Calu3 (cell line): ENCODE measurements at regions not wholly inside any gene's neighbourhood (a gene's known extent, or its start where the extent isn't known, plus 50 kb on each side); places are given as distances from the start of the nearest gene placed in this dataset.

Experiments used
- BruUV-seq: library from RNA; stranded (reverse); fragments of 400-500 nt; replicated peaks from 2 replicates; lab custom pipeline; 2021; lab: Mats Ljungman, UMichigan
- CTCF ChIA-PET: fragments of 300-600 bp; sonication (Branson Sonifier 250); formaldehyde crosslinking; loops from one replicate; lab custom pipeline; 2022; ENCODE audit warnings: antibody characterized with exemption; lab: Charles Lee
- DNase-seq: peaks from one replicate; pipeline ENCODE4 v3.0.0; 2022
- H3K27ac Mint-ChIP-seq: one replicate; pipeline ENCODE4 v1.8.0; 2022; ENCODE audit warnings: mixed read lengths; ENCODE audit not compliant: unreplicated experiment
- H3K27me3 Mint-ChIP-seq: one replicate; pipeline ENCODE4 v1.8.0; 2022; ENCODE audit warnings: mixed read lengths; ENCODE audit not compliant: unreplicated experiment
- H3K36me3 Mint-ChIP-seq: one replicate; pipeline ENCODE4 v1.8.0; 2022; ENCODE audit warnings: mild to moderate bottlenecking, moderate library complexity, mixed read lengths; ENCODE audit not compliant: insufficient read depth, unreplicated experiment
- H3K4me1 Mint-ChIP-seq: one replicate; pipeline ENCODE4 v1.8.0; 2022; ENCODE audit warnings: mild to moderate bottlenecking, low read depth, mixed read lengths; ENCODE audit not compliant: unreplicated experiment
- H3K4me3 Mint-ChIP-seq: one replicate; pipeline ENCODE4 v1.8.0; 2022; ENCODE audit warnings: mild to moderate bottlenecking, low read depth, moderate library complexity, mixed read lengths; ENCODE audit not compliant: unreplicated experiment
- H3K9me3 Mint-ChIP-seq: one replicate; pipeline ENCODE4 v1.8.0; 2022; ENCODE audit warnings: low read depth, mixed read lengths; ENCODE audit not compliant: unreplicated experiment
- intact Hi-C: fragments of 100-400 bp; cut with micrococcal nuclease; formaldehyde crosslinking; loops from one replicate; pipeline ENCODE4 v1.10.0; 2022; ENCODE audit not compliant: unreplicated experiment
- TF ChIP-seq, protein P1 (sequence below): fragments of 200-600 bp; IDR thresholded peaks from one replicate; pipeline ENCODE4 v1.8.0; 2022; ENCODE audit warnings: antibody characterized with exemption; ENCODE audit not compliant: unreplicated experiment

DNA sequence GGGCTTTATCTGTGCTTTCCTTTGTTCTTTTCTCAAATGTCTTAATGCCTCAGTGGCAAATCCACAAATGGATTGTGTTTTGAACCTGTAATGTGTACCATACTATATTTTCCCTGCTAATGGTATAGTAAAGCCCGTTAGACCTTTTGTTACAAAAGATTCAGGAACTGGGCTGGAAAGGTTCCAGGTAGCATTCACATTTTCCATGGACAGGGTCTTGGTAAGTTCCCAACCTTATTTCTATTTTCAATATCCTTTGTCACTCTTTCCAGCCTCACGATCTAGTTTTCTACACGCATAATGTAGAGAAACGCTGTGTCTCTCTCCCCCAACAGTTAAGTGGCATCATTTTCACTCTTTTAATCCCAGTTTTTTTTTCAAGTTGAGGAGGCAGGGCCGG lies 153.0 kb downstream of the PLCE1 start:
- Mint-ChIP-seq H3K4me3 (no peak overlapping the region), H3K27ac (no peak overlapping the region), H3K36me3 (no peaks in the 10 kb centered on the region), H3K27me3 (peaks cover 43% of the 10 kb centered on the region), H3K4me1 (no peaks in the 10 kb centered on the region), H3K9me3 (no peaks in the 10 kb centered on the region)
- no TSS peak for BruUV-seq
- DNase-seq: no peak
- intact Hi-C loops: no loop called here
- TF ChIP-seq, protein P1, sequence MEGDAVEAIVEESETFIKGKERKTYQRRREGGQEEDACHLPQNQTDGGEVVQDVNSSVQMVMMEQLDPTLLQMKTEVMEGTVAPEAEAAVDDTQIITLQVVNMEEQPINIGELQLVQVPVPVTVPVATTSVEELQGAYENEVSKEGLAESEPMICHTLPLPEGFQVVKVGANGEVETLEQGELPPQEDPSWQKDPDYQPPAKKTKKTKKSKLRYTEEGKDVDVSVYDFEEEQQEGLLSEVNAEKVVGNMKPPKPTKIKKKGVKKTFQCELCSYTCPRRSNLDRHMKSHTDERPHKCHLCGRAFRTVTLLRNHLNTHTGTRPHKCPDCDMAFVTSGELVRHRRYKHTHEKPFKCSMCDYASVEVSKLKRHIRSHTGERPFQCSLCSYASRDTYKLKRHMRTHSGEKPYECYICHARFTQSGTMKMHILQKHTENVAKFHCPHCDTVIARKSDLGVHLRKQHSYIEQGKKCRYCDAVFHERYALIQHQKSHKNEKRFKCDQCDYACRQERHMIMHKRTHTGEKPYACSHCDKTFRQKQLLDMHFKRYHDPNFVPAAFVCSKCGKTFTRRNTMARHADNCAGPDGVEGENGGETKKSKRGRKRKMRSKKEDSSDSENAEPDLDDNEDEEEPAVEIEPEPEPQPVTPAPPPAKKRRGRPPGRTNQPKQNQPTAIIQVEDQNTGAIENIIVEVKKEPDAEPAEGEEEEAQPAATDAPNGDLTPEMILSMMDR: no peak
- CTCF ChIA-PET: no interaction called here

DNA sequence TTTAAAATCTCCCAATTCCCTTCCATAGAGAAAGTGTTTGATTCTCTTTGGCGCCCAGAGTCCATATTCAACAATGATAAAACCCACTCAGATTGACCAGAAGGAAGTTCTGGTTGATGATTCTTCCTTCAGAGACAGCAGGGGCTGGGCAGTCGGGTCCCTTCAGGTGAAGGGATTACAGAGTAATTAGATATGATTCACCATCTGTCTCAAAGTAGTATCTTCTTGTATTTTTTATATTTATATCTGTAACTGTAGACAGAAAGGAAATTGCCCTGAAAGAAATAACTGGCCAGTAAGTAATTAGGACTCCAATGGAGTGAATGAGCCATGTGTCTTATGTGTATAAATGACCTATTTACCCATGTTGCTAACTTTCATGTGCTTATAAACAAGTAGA lies 156.0 kb downstream of the PLCE1 start:
- no peak for DNase-seq
- H3K27ac Mint-ChIP-seq: no peak overlapping the region
- H3K36me3 Mint-ChIP-seq: no peaks in the 10 kb centered on the region
- CTCF ChIA-PET: no interaction called here
- peaks cover 35% of the 10 kb centered on the region for H3K27me3 Mint-ChIP-seq
- intact Hi-C loops: no loop called here
- H3K4me1 Mint-ChIP-seq: no peaks in the 10 kb centered on the region
- TF ChIP-seq, protein P1: no peak
- no TSS peak for BruUV-seq
- H3K9me3 Mint-ChIP-seq: no peaks in the 10 kb centered on the region
- no peak overlapping the region for H3K4me3 Mint-ChIP-seq

DNA sequence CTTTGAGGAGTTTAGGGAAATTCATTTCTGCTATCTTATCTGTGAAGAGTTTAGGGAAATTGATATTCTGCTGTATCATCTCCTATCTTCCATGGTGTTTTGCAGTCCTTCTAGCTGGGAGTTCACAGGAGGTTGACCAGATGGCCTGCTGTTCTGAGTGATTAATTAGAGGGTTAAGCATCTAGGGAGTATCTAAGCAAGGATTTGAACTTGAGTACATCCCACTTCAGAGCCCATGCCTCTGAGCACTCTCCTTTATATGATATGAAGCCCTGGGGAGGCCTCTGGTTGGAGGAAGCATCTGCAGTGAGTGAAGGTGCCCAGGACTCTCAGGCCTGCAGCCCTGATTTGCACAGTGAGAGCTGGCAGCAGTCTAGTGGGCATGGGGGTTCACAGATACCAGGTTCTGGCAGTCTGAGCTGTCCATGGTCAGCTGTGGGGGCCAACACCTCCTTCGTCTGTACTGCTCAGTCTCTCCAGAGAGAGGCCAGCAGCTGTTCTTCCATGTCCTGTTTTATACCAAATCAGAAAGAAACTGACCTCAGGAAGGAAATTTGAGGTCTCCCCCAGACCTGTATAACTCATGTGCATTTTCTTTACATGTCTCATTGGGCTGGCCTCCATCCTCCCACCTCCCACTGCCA lies 156.9 kb downstream of the PLCE1 start:
- TF ChIP-seq, protein P1: no peak
- Mint-ChIP-seq H3K36me3 (no peaks in the 10 kb centered on the region), H3K27me3 (peaks cover 31% of the 10 kb centered on the region), H3K4me3 (no peak overlapping the region), H3K27ac (no peak overlapping the region), H3K9me3 (no peaks in the 10 kb centered on the region), H3K4me1 (no peaks in the 10 kb centered on the region)
- no TSS peak for BruUV-seq
- no peak for DNase-seq
- intact Hi-C loops: no loop called here
- CTCF ChIA-PET: no interaction called here

DNA sequence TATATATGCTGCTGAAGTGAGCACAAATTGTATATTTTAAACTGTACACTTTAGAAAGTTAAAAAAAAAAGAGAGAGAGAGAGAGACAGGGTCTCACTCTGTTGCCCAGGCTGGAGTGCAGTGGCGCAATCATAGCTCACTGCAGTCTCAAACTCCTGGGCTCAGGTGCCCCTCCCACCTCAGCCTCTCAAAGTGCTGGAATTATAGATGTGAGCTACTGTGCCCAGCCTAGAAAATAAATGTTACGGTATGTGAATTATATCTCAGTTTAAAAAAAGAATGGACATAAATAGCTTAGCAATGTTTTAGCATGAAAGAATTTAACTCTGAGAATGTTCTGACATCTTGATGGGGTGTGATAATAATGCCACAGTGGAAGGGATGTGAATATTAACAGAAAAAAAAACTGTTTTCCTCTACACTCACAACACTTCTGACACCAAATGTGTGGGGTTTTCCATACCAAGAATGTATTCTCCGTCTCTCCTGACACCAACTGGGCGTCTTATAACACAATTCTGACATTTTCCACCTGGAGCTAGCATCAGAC lies 162.1 kb downstream of the PLCE1 start:
- no peaks in the 10 kb centered on the region for H3K9me3 Mint-ChIP-seq
- H3K4me3 Mint-ChIP-seq: no peak overlapping the region
- H3K36me3 Mint-ChIP-seq: no peaks in the 10 kb centered on the region
- H3K27ac Mint-ChIP-seq: no peak overlapping the region
- no peaks in the 10 kb centered on the region for H3K4me1 Mint-ChIP-seq
- BruUV-seq: no TSS peak
- CTCF ChIA-PET: no interaction called here
- intact Hi-C loops: no loop called here
- H3K27me3 Mint-ChIP-seq: no peaks in the 10 kb centered on the region
- TF ChIP-seq, protein P1: no peak
- no peak for DNase-seq
